ENCODE measurements at regions not wholly inside any gene's neighbourhood (a gene's known extent, or its start where the extent isn't known, plus 50 kb on each side); places are given as distances from the start of the nearest gene placed in this dataset.

- Mint-ChIP-seq H3K27ac (no peak overlapping the region), H3K4me1 (ENCODE audit: low read depth) (no peaks in the 10 kb centered on the region), H3K4me3 (no peak overlapping the region), H3K36me3 (ENCODE audit: low read depth) (no peaks in the 10 kb centered on the region), H3K27me3 (no peaks in the 10 kb centered on the region), H3K9me3 (no peaks in the 10 kb centered on the region)
- intact Hi-C loops (cut with micrococcal nuclease) = no loop called here
Observed at GRCh38 chr10:65323802-65324201, 1602.0 kb upstream of the LRRTM3 start.

DNA sequence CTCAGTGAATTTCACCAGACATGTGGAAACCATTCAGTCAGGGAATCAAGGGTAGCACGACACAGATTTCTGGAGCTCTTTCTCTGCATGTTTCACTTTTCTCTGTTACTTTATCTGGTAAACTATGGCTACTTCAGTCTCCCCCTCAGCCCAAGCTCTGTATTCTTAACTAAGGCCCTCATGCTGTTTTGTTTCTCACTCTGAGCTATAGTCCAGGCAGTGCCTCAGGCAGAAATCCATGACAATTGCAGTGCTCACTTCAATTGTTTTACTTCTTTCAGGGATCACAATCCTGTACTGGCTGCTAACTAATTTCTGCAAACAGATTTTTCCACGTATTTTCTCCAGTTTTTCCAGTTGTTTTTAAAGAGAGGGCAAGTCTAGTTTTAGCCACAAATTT is 1599.9 kb upstream of the LRRTM3 start:
- H3K27me3 Mint-ChIP-seq = no peaks in the 10 kb centered on the region
- H3K4me1 Mint-ChIP-seq (ENCODE audit: low read depth) = no peaks in the 10 kb centered on the region
- no peak overlapping the region for H3K4me3 Mint-ChIP-seq
- H3K36me3 Mint-ChIP-seq (ENCODE audit: low read depth) = no peaks in the 10 kb centered on the region
- intact Hi-C loops (cut with micrococcal nuclease) = no loop called here
- H3K27ac Mint-ChIP-seq = no peak overlapping the region
- H3K9me3 Mint-ChIP-seq = no peaks in the 10 kb centered on the region

DNA sequence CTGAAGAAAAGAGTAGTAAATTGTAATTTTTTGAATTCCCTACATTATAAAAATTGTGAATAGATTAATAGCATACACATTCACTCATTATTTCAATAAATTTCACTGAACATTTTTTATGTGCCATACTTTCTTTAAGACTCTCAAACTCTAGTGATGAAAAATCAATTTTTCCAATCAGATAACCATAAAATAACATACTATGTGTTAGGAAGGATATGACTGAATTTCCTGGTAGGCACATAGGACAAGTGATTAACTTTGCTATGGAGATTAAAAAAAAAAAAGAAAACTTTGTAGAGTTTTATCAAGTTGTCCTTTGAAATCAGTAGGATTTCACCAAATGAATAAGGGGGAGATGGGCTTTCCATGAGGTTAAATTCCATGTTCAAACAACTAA is 1597.3 kb upstream of the LRRTM3 start:
- Mint-ChIP-seq H3K4me3 (no peak overlapping the region), H3K36me3 (ENCODE audit: low read depth) (no peaks in the 10 kb centered on the region), H3K27ac (no peak overlapping the region), H3K27me3 (no peaks in the 10 kb centered on the region), H3K9me3 (no peaks in the 10 kb centered on the region), H3K4me1 (ENCODE audit: low read depth) (no peaks in the 10 kb centered on the region)
- intact Hi-C loops (cut with micrococcal nuclease) = no loop called here

- H3K27ac Mint-ChIP-seq = no peak overlapping the region
- H3K9me3 Mint-ChIP-seq = no peaks in the 10 kb centered on the region
- no peaks in the 10 kb centered on the region for H3K36me3 Mint-ChIP-seq (ENCODE audit: low read depth)
- H3K27me3 Mint-ChIP-seq = no peaks in the 10 kb centered on the region
- intact Hi-C loops (cut with micrococcal nuclease) = no loop called here
- H3K4me1 Mint-ChIP-seq (ENCODE audit: low read depth) = no peaks in the 10 kb centered on the region
- no peak overlapping the region for H3K4me3 Mint-ChIP-seq
Observed at GRCh38 chr10:65335311-65335710, 1590.5 kb upstream of the LRRTM3 start.

GRCh38 chr10:65340340-65340739 is 1585.5 kb upstream of the LRRTM3 start:
- no peaks in the 10 kb centered on the region for H3K36me3 Mint-ChIP-seq (ENCODE audit: low read depth)
- intact Hi-C loops (cut with micrococcal nuclease) = no loop called here
- no peaks in the 10 kb centered on the region for H3K4me1 Mint-ChIP-seq (ENCODE audit: low read depth)
- H3K4me3 Mint-ChIP-seq = no peak overlapping the region
- H3K27me3 Mint-ChIP-seq = no peaks in the 10 kb centered on the region
- no peak overlapping the region for H3K27ac Mint-ChIP-seq
- H3K9me3 Mint-ChIP-seq = no peaks in the 10 kb centered on the region

GRCh38 chr10:65341323-65341925 is 1584.4 kb upstream of the LRRTM3 start:
- Mint-ChIP-seq H3K4me3 (no peak overlapping the region), H3K36me3 (ENCODE audit: low read depth) (no peaks in the 10 kb centered on the region), H3K4me1 (ENCODE audit: low read depth) (no peaks in the 10 kb centered on the region), H3K27me3 (no peaks in the 10 kb centered on the region), H3K9me3 (no peaks in the 10 kb centered on the region), H3K27ac (peak overlapping the region; percentile 81)
- intact Hi-C loops (cut with micrococcal nuclease) = no loop called here

DNA sequence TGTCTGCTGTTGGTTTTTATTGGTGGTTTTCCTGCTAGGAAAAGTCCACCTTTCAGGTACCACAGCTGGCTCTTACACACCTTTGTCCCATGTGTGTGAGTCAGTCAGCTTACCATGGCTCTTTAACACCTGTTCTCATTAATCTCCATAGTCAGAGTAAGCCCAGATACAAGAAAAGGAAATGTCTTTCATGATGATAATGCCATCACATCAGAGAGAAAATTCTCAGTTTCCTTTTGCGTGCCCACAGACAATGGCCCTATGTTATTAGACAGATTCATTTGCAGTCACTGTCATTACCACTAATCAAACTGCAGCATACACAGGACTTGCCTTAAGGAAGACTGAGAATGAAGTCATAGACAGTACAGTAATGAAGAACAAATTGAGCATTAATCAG is 1583.6 kb upstream of the LRRTM3 start:
- no peaks in the 10 kb centered on the region for H3K36me3 Mint-ChIP-seq (ENCODE audit: low read depth)
- H3K4me1 Mint-ChIP-seq (ENCODE audit: low read depth) = no peaks in the 10 kb centered on the region
- H3K27me3 Mint-ChIP-seq = no peaks in the 10 kb centered on the region
- no peak overlapping the region for H3K4me3 Mint-ChIP-seq
- intact Hi-C loops (cut with micrococcal nuclease) = no loop called here
- H3K27ac Mint-ChIP-seq = no peak overlapping the region
- no peaks in the 10 kb centered on the region for H3K9me3 Mint-ChIP-seq

DNA sequence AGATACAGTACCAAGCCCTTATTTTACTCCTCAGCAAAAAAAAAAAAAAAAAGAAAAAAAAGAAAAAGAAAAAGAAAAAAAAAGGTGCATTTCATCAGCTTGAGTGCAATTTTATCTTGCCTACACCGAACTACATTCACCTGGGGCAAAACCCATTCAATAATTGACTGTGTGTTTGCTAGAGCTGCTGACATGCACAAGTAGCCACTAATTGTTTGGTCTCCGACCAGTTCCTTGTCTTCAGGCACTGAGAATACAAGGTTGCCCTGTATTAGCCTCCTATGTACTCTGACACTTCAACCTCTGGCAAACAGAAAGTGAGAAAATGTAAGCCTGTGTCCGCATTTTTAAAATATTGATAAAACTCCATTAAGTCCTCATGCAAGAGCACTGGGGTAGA is 1579.4 kb upstream of the LRRTM3 start:
- no peak overlapping the region for H3K4me3 Mint-ChIP-seq
- H3K36me3 Mint-ChIP-seq (ENCODE audit: low read depth) = no peaks in the 10 kb centered on the region
- H3K27ac Mint-ChIP-seq = no peak overlapping the region
- intact Hi-C loops (cut with micrococcal nuclease) = no loop called here
- no peaks in the 10 kb centered on the region for H3K4me1 Mint-ChIP-seq (ENCODE audit: low read depth)
- no peaks in the 10 kb centered on the region for H3K9me3 Mint-ChIP-seq
- H3K27me3 Mint-ChIP-seq = no peaks in the 10 kb centered on the region

DNA sequence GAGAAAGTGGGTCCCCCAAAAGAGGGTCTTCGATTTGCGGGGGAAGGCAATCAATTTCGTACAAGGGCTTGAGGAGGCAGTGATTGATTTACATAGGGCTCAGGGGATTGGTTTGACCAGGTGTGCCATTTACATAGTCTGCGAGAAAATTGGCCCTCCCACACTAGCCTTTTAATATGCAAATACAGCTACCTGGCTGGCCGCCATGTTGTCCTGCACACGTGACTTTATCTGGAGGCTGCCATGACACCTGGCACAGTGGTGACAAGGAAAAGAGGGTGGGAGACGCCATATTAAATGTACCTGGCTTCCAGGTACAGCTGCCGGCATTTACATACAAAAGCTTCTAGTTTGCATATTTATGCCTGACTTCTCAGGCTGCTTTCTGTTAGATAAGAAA is 1577.2 kb upstream of the LRRTM3 start:
- H3K36me3 Mint-ChIP-seq (ENCODE audit: low read depth) = no peaks in the 10 kb centered on the region
- H3K9me3 Mint-ChIP-seq = peaks cover 10% of the 10 kb centered on the region
- H3K27ac Mint-ChIP-seq = no peak overlapping the region
- H3K4me3 Mint-ChIP-seq = no peak overlapping the region
- intact Hi-C loops (cut with micrococcal nuclease) = no loop called here
- no peaks in the 10 kb centered on the region for H3K27me3 Mint-ChIP-seq
- H3K4me1 Mint-ChIP-seq (ENCODE audit: low read depth) = no peaks in the 10 kb centered on the region

DNA sequence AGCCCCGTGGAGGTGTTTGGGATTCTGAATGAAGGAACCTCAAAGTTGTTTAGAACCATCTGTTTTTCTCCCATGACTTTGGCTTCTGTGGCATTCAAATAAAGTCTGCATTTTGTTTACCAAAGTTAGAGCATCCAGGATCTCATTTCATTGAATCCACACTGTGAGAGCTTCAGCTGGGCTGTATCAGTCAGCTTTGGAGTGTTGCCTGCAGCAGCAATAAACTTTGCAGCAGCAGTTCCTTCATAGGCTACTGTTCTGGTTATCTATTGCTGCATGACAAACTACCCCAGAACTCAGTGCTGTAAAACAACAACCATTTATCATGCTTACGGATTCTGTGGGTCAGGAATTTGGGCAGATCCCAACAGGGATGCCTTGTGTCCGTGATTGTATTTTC is 1575.2 kb upstream of the LRRTM3 start:
- intact Hi-C loops (cut with micrococcal nuclease) = no loop called here
- H3K9me3 Mint-ChIP-seq = peaks cover 10% of the 10 kb centered on the region
- no peaks in the 10 kb centered on the region for H3K4me1 Mint-ChIP-seq (ENCODE audit: low read depth)
- no peaks in the 10 kb centered on the region for H3K36me3 Mint-ChIP-seq (ENCODE audit: low read depth)
- H3K4me3 Mint-ChIP-seq = no peak overlapping the region
- no peak overlapping the region for H3K27ac Mint-ChIP-seq
- H3K27me3 Mint-ChIP-seq = no peaks in the 10 kb centered on the region

GRCh38 chr10:65355141-65355680 is 1570.6 kb upstream of the LRRTM3 start:
- intact Hi-C loops (cut with micrococcal nuclease) = no loop called here

GRCh38 chr10:65358565-65358964 is 1567.3 kb upstream of the LRRTM3 start:
- H3K27me3 Mint-ChIP-seq = no peaks in the 10 kb centered on the region

More at GRCh38 chr10:65355141-65355680, 1570.6 kb upstream of the LRRTM3 start:
- Mint-ChIP-seq H3K27ac (no peak overlapping the region), H3K4me3 (no peak overlapping the region), H3K36me3 (ENCODE audit: low read depth) (no peaks in the 10 kb centered on the region), H3K4me1 (ENCODE audit: low read depth) (no peaks in the 10 kb centered on the region), H3K27me3 (no peaks in the 10 kb centered on the region), H3K9me3 (peaks cover 10% of the 10 kb centered on the region)

GRCh38 chr10:65360497-65360896 is 1565.3 kb upstream of the LRRTM3 start:
- Mint-ChIP-seq H3K27me3 (no peaks in the 10 kb centered on the region), H3K4me3 (no peak overlapping the region), H3K9me3 (no peaks in the 10 kb centered on the region), H3K27ac (no peak overlapping the region), H3K36me3 (ENCODE audit: low read depth) (no peaks in the 10 kb centered on the region), H3K4me1 (ENCODE audit: low read depth) (no peaks in the 10 kb centered on the region)
- intact Hi-C loops (cut with micrococcal nuclease) = no loop called here

More at GRCh38 chr10:65358565-65358964, 1567.3 kb upstream of the LRRTM3 start:
- no peaks in the 10 kb centered on the region for H3K9me3 Mint-ChIP-seq
- no peak overlapping the region for H3K27ac Mint-ChIP-seq
- H3K36me3 Mint-ChIP-seq (ENCODE audit: low read depth) = no peaks in the 10 kb centered on the region
- intact Hi-C loops (cut with micrococcal nuclease) = no loop called here
- no peaks in the 10 kb centered on the region for H3K4me1 Mint-ChIP-seq (ENCODE audit: low read depth)
- H3K4me3 Mint-ChIP-seq = no peak overlapping the region

- Mint-ChIP-seq H3K9me3 (no peaks in the 10 kb centered on the region), H3K27ac (no peak overlapping the region)
- intact Hi-C loops (cut with micrococcal nuclease) = no loop called here
Observed at GRCh38 chr10:65365878-65366277, 1560.0 kb upstream of the LRRTM3 start.

DNA sequence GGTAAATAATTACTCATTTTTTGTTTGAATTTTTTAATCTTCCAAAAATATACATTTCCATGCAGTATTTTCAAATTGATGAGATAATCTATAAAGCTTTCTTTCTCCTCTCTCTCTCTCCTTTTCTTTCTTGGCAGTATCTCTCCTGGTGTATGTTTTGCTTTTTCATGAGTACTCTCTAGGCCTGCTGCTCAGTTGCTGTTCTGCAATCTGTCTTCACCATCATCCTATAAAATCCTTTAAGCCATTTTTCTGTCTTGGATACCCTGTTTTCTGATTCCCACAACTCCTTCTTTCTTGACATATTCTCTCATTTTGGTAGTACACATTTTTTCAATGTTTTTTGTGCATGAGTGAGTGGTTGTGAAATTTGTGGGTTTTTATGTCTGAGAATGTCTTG is 1558.1 kb upstream of the LRRTM3 start:
- H3K9me3 Mint-ChIP-seq = no peaks in the 10 kb centered on the region
- no peaks in the 10 kb centered on the region for H3K27me3 Mint-ChIP-seq
- no peaks in the 10 kb centered on the region for H3K36me3 Mint-ChIP-seq (ENCODE audit: low read depth)
- no peak overlapping the region for H3K4me3 Mint-ChIP-seq
- H3K4me1 Mint-ChIP-seq (ENCODE audit: low read depth) = no peaks in the 10 kb centered on the region
- H3K27ac Mint-ChIP-seq = no peak overlapping the region
- intact Hi-C loops (cut with micrococcal nuclease) = no loop called here

More at GRCh38 chr10:65365878-65366277, 1560.0 kb upstream of the LRRTM3 start:
- H3K36me3 Mint-ChIP-seq (ENCODE audit: low read depth) = no peaks in the 10 kb centered on the region
- H3K27me3 Mint-ChIP-seq = no peaks in the 10 kb centered on the region
- H3K4me3 Mint-ChIP-seq = no peak overlapping the region
- no peaks in the 10 kb centered on the region for H3K4me1 Mint-ChIP-seq (ENCODE audit: low read depth)
